Daoy (cell line): ENCODE measurements at regions not wholly inside any gene's neighbourhood (a gene's known extent, or its start where the extent isn't known, plus 50 kb on each side); places are given as distances from the start of the nearest gene placed in this dataset.
"Not testable (repeated sequence)": the region's sequence is repeated elsewhere in the genome, so short reads cannot be mapped to it uniquely, and the experiment has no call there.

Experiments
- DNase-seq: peaks from one replicate; pipeline ENCODE4 v3.0.0-alpha.2; 2015; ENCODE audit warnings: low read depth

DNA sequence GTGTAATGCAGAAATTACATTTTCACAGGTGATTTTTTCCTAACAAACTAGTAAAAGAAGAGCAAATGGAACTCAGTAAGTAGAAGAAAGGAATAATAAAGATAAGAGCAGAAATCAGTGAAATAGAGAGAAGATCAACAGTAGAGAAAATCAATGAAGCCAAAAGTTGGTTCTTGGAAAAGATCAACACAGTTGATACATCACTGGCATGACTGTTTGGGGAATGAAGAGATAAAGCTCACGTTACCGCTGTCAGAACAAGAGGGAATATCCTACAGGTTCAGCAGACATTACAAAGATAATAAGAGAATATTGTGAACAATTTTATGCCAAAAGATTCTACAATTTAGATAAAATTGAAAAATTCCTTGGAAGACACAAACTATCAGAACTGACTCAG is 146.4 kb downstream of the ACTR3B start:
- DNase-seq: no peak

DNA sequence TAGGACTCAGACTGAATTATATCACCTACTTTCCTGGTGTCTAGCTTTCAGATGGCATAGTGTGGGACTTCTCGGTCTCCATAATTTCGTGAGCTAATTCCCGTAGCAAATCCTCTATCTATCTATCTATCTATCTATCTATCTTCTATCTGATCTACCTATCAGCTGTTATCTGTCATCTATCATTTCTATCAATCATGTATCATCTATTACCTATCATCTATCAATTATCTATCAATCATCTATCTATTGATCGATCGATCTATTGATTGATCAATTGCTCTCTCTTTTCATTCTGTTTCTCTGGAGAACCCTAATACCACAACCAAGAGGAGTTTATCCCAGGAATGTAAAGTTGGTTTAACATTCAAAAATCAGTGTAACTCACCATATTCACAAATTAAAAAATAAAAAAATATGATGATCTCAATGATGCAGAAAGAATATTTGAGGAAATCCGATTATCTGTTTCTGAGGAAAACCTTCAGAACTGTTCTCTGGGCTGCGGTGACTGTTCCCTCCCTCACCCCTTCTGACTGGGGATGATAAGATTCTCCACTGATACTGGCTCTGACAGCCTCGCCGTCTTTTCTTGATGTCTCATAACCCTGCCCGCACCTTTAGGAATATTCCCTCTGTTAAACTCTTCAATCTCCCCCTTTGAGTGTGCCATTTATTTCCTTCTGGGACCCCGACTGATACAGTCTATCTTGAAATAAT is 147.7 kb downstream of the ACTR3B start:
- no peak for DNase-seq

DNA sequence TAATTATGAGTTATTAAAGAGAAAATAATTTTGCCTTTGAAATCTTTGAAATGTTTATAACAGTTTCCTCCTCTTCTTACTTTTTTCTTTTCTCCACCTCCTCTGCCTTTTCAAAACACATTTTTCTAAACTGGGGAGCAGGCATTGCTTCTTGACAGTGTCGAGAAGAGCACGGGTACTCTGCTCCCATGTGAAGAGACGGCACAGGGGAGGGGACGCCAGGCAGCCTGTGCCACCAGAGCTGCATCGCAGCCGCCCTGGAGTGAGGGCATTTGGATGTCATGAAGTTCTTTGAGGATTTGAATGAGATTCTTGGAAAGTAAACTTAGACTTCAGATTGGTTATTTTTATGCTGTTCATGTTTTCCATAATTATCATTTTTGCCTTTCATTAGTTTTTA is 149.7 kb downstream of the ACTR3B start:
- no peak for DNase-seq

DNA sequence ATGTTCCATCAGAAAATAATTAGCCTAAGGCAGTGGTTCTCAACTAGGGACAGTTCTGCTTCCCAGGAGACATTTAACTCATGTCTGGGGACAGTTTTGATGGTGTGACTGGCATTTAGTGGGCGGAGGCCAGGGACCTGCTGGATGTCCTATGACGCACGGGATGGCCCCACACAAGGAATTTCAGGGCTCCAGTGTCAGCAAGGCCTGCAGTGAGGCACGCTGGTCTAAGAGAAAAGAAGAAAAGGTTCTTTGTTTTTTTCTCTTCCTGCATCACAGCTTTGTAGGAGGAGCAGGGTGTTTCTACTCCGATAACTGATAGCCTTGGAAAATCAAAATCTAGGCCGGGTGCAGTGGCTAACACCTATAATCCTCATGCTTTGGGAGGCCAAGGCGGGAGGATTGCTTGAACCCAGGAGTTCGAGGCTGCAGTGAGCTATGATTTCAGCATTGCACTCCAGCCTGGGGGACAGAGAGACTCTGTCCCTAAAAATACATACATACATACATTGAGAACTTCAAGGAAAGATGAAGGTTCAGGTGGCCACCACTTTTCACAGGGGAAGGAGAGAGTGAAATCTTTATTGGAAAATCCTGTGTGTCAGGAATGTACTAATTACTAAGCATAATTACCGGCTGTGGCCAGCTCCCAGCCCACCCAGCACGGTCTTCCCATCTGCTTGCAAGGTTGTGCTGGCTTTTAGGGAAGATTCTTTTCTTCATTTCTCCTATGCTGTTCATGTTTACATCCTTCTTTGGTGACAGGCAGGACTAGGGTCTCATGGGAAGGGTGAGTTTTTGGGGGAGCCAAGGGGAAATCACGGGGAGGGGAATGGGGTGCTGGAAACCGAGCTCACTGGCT is 150.4 kb downstream of the ACTR3B start:
- no peak for DNase-seq

DNA sequence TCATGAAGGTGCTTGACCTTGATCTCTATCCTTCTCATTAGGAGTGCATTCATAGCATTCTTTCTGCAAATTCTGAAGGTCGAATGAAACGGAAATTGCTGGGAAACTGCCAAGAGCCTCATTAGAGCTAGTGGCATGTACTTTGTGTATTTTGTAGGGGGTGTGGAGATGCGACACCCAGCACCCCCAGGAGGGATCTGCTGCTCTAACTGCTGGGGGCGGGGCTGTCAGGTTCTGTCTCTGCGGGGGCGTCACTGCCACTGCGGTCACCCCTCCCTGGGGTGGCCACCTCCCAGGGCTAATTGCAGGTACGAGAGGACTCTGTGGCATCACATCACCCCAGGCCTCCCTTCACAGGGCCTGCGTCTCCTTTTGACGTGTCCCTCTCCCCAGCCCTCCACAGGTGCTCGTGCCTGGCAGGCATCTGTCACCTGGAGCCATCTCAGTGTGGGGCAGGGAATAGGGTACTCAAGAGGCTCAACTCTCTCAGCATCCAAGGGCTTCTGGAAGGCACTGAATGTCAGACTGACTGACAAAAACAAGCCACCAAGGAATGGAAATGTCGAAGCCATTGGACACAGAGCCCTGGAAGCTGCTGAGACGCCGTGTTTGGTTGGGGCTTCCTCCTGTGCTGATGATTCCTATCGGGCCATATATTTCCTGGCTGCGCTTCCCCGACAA is 151.1 kb downstream of the ACTR3B start:
- DNase-seq: no peak

DNA sequence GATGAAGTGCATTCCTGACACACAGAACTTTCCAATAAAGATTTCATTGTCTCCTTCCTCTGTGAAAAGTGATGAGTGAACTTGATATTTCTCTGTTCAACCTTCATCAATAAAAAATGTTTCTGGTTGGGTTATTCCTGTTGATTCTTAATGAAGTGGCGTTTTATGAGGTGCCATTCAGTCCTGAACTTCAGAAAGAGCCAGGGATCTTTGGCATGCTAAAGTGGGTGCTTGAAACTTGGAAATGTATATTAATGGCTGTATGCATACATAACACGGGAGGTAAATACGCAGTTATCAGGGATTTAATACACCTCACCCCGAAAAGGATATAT is 151.6 kb downstream of the ACTR3B start:
- no peak for DNase-seq

DNA sequence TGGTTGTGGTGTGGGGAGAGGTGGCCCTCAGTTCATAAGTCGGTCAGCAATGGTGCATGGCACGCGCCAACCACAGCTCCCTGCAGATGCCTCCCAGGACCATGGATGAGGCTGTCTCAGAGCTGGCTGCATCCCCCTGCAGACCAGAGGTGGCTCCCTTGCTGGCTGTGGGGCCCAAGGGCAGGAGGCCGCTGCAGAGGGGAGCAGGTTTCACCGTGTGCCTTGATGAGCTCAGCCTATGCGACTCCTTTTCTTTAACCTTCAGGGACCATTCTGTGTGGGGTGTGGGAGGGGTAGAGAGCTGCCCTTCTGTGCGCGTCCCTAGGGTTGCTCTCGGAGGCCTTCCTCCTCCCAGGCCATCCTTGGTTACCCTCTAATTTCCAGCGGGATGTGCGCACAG is 152.4 kb downstream of the ACTR3B start:
- DNase-seq: no peak

DNA sequence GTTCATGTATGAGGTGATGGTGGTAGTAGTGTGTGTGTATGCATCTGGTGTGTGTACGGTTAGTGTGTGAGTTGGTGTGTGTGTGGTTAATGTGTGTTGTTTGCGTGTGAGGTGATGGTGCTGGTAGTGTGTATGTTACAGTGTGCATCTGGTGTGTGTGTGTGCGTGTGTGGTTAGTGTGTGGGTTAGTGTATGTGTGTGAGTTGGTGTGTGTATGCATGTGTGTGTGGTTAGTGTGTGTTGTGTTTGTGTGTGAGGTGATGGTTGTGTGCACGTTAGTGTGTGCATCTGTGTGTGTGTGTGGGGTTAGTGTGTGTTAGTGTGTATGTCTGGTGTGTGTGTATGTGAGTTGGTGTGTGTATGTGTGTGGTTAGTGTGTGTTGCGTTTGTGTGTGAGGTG is 153.0 kb downstream of the ACTR3B start:
- DNase-seq: no peak

DNA sequence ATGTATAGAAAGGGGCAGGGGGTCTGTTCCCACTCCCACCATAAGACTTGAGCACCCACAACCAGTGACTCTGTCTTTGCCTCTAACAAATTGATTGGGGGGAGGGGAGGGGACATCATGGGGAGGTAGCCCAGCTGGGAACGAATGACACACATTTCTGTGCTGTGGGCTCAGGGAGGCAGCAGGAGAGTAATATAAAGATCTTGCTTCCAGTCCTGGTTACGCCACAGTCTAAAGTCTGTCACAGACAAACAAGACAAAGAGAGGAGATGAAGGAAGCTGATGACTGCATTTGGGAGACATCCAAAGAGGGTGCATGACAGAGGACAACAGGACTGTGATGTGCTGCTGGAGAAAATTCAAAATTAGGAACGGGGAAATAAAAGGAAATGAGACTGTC is 153.9 kb downstream of the ACTR3B start:
- no peak for DNase-seq

DNA sequence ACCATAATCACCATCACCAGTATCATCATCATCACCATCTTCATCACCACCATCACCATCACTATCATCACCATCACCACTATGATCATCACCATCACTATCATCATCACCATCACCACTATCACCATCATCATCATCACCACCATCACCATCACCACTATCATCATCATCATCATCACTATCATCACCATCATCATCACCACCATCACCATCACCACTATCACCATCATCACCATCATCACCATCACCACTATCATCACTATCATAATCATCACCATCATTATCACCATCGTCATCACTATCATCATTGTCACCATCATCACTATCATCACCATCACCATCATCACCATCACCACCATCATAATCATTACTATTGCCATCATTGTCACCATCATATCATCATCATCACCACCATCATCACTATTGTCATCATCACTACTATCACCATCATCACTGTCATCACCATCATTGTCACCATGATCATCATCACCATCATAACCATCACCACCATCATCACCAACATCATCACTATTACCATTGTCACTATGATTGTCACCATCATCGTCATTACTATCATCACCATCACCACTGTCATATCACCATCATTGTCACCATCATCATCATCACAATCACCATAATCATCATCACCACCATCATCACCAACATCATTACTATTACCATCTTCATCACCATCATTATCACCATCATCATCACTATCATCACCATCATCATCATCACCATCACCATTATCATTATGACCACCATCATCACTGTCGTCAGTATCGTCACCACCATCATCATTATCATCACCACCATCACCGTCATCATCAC is 154.7 kb downstream of the ACTR3B start:
- no peak for DNase-seq

DNA sequence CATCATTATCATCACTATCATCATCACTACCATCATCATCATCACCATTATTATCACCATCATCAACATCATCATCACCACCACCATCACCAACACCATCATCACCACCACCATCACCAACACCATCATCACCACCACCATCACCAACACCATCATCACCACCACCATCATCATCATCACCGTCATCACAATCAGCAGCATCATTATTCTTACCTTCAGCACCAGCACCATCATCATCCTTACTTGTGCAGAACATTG is 155.2 kb downstream of the ACTR3B start:
- not testable (repeated sequence) for DNase-seq

DNA sequence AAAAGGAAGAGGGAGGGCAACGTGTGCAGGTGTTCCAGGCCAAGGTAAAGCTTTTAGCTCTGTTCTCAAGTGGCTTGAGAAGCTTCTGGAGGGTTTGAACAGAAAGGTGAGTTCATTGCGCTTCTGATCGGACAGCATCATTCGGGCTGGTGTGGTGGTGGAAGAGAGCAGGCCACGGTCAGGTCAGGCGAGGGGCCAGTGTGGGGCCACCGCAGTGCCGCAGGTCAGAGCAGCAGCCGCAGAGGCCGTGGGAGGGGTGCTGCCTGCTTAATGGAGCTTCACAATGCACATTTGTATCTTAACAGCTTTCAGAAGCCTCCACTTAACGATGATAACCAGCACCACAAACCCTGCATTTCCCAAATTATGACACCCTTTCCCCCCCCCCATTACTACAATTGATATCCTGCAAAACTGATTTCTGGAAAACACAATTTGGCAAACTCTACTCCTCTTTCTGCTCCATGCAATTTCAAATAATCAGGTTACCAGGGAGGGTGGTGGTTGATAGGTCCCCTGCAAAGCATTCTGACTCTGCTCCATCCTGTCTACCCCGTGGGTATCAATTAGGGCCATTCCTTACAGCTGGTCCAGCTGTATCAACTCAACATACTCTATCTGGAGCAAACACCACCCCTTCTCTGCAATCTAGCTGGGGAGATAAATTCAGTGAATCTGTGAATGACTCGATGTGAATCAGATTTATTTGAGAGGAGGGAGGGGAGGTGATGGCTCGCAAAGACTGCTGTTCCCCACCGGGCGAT is 162.9 kb downstream of the ACTR3B start:
- DNase-seq: no peak

DNA sequence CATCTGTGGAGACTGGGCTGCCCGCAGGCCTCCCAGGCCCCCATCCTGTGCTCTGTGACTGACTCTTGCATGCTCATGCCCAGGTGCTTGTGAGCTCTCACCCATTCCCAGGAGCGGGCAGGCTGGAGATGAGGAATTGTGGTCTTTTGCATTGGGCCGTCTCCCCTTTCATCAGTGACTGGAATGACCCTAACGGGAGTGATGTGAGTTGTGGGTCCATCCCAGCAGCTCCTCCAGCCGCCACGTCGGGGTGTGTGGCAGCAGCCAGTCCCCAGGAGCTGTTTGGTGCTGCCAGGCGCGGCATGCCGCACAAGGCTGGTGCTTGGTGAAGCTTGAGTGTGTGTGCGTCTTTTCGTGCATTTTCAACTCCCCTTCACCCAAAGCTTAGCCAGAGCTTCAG is 164.2 kb downstream of the ACTR3B start:
- DNase-seq: no peak

DNA sequence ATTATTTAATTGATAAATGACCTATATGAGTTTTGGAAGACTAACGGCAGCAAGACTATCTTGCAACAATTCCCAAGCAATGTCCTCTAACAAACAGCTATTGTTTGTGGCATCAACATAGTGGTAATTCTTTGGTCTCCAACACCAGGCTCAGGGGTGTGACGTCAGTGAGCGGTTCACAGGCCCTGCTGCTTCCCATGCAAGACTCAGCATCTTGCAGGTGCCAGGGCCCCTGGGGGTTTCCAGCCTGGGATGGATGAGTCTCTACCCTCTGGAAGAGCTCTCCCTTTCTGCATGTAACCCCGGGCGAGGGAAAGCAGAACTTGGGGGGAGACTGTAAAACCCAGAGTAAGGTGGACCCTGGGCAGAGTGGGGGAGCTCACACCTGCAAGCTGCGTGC is 164.7 kb downstream of the ACTR3B start:
- DNase-seq: no peak

DNA sequence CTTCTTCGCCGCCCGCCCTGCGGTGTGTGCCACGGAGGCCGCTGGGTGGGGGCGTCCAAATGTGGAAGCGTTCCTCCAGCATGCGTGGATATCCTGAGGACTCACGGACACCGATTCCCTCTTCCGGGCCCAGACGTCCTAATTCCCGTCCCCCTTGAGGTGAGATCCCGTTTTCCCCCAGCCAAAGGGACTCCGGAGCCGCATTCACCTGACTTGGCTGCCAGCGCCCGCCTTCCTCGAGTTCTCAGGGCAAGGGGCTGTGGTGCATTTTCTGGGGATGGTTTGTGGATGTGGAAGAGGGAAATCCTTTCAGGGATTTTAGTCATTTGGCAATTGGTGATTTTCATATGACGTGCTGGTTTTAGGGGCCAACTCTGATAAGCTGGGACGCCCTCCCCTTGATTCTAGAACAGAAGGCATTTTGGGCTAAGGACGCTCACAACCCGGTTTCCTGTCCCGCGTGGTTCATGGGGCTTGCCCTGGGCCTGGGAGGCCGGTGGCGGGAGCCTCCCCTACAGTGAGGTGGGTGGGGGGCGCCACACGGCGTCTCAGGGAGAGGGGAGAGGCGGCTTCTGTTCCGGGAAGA is 165.4 kb downstream of the ACTR3B start:
- DNase-seq: no peak

DNA sequence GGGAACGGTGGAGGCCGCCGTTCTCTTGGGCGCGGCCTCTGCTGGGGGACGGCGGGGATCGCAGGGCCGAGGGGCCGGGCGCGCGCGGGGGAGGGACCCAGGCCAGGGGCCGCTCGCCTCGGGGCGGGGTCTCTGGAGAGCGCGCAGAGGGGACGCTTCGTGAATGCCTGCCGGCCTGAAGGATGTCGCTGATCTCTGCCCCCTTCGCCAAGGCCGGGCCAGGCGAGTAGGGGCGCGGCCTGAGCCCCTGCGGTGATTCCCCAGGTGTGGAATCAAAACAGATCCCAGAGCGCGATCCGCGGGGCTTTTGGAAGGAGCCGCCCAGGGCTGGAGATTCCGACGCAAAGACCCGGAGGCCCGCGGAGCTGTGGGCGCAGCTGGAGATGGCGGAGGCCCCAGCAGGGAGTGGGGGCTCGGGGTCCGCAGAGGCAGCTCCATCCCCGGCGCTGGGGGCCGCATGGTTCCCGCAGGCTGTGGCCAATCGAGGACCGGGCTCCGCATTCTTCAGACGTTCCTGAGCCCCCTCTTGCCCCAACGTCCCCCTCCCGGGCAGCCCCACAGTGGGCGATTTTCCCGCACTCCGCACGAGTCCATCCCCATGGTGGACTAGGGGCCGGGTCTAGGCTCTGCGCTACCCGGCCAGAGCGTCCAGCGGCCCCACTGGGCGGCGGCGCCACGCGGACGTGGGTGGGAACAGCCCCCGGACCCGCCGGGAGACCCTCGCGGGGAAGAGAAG is 166.0 kb downstream of the ACTR3B start:
- DNase-seq: no peak

DNA sequence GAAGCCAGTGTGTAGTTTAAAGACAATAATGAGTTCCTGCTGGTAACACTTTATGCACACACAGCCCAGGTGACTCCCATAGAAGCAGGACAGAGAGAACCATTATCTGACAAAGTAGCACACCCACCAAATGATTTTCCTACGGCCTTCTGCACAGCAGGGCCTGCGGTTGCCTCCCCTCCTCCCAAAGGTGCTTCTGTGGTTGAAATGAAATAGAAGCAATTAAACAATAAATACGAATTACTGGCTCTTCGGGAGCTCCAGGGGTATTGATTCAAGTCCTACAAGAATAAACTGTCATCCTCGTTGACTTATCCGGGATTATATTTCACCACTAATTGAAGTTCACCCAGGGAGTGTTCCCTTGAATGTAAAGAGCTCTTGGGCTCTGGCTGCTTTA is 172.1 kb downstream of the ACTR3B start:
- no peak for DNase-seq

DNA sequence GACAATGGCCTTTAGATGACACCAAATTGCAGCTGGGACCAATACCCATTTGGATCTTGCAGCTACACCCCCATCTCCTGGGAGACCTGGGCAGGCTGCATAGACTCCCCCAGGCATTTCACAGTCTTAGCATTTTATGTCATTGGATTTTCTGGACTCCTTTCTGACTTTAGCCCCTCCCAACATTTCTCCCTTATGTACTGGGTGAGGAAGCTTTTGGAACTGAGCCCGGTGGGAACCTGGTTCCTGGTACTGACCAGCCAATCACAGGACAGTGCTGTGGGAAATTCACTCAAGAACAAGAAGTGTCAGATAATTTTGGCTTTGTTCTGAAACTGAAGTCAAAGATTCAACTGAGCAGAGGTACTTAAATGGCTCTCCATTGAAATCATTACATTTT is 177.7 kb downstream of the ACTR3B start:
- DNase-seq: no peak

DNA sequence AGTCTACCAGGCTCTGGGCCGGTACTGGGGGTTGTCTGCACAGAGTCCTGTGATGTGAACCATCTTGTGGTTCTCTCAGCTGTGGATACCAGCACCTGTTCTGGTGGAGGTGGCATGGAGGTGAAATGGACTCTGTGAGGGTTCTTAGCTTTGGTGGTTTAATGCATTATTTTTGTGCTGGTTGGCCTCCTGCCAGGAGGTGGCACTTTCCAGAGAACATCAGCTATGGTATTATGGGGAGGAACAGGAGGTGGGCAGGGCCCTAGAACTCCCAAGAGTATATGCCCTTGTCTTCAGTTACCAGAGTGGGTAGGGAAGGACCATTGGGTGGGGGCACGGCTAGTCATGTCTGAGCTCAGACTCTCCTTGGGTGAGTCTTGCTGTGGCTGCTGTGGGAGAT is 187.1 kb downstream of the ACTR3B start:
- DNase-seq: not testable (repeated sequence)

DNA sequence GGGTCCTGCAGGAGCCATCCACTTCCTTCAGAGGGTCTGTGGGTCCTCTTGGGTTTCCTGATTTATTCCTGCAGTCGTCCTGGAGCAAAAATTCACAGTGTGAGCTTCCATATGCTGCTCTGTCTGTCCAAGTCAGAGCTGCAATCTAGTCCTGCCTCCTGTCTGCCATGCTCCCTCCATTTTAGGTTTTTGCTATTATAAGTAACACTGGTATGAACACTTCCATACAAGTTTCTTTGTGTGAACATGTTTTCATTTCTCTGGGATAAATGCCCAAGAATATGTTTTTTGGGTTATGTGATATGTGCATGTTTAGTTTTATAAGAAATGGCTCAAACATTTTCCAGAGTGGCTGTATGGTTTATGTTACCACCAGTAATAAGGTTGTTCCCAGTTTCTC is 188.1 kb downstream of the ACTR3B start:
- no peak for DNase-seq

DNA sequence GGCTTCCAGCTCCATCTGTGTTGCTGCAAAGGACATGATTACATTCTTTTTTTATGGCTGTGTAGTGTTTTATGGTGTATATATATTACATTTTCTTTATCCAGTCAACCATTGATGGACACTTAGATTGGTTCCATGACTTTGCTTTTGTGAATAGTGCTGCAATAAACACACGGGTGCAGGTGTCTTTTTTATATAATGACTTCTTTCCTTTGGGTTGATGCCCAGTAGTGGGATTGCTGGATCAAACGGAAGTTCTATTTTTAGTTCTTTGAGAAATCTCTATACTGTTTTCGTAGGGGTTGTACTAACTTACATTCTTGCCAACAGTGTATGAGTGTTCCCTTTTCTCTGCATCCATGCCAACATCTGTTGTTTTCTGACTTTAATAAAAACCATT is 189.7 kb downstream of the ACTR3B start:
- DNase-seq: no peak
